Activated CD4-positive, alpha-beta T cell treated with anti-CD3 and anti-CD28 coated beads, Interleukin-2, Interleukin-4, amounts not matched to agents 100 ng/mL and 50 ng/mL, durations not matched to agents 16 hours and 8 hours (primary cell): ENCODE measurements at regions not wholly inside any gene's neighbourhood (a gene's known extent, or its start where the extent isn't known, plus 50 kb on each side); places are given as distances from the start of the nearest gene placed in this dataset.

Experiments used
- DNase-seq: peaks from one replicate; pipeline ENCODE4 v3.0.0-alpha.2; 2020; ENCODE audit warnings: low spot score

GRCh38 chr18:45169610-45170009, 445.7 kb upstream of the SLC14A2 start:
- DNase-seq = no peak

- no peak for DNase-seq
Observed at GRCh38 chr18:45171679-45172191, 443.5 kb upstream of the SLC14A2 start.

GRCh38 chr18:45173327-45173726, 441.9 kb upstream of the SLC14A2 start:
- DNase-seq = no peak

- peak; percentile 36 for DNase-seq
Observed at GRCh38 chr18:45173799-45174519, 441.3 kb upstream of the SLC14A2 start.

GRCh38 chr18:45174629-45175136, 440.6 kb upstream of the SLC14A2 start:
- DNase-seq = no peak

GRCh38 chr18:45175511-45175910, 439.8 kb upstream of the SLC14A2 start:
- DNase-seq = no peak

- DNase-seq = no peak
Observed at GRCh38 chr18:45186832-45187231, 428.4 kb upstream of the SLC14A2 start.

GRCh38 chr18:45191795-45192194, 423.5 kb upstream of the SLC14A2 start:
- DNase-seq = no peak

- DNase-seq = peak; percentile 85
Observed at GRCh38 chr18:45197526-45197970, 417.7 kb upstream of the SLC14A2 start.

- no peak for DNase-seq
Observed at GRCh38 chr18:45198526-45198925, 416.8 kb upstream of the SLC14A2 start.

GRCh38 chr18:45201029-45201428, 414.2 kb upstream of the SLC14A2 start:
- no peak for DNase-seq

GRCh38 chr18:45201489-45201888, 413.8 kb upstream of the SLC14A2 start:
- no peak for DNase-seq

- DNase-seq = no peak
Observed at GRCh38 chr18:45202061-45202460, 413.2 kb upstream of the SLC14A2 start.

GRCh38 chr18:45203677-45204076, 411.6 kb upstream of the SLC14A2 start:
- no peak for DNase-seq

GRCh38 chr18:45207328-45207727, 407.9 kb upstream of the SLC14A2 start:
- no peak for DNase-seq

GRCh38 chr18:45208164-45208563, 407.1 kb upstream of the SLC14A2 start:
- no peak for DNase-seq

- peak; percentile 82 for DNase-seq
Observed at GRCh38 chr18:45212181-45213039, 402.9 kb upstream of the SLC14A2 start.

GRCh38 chr18:45213040-45213333, 402.3 kb upstream of the SLC14A2 start:
- no peak for DNase-seq

GRCh38 chr18:45218436-45218835, 396.8 kb upstream of the SLC14A2 start:
- no peak for DNase-seq

GRCh38 chr18:45221363-45221762, 393.9 kb upstream of the SLC14A2 start:
- no peak for DNase-seq

GRCh38 chr18:45222180-45222579, 393.1 kb upstream of the SLC14A2 start:
- no peak for DNase-seq

GRCh38 chr18:45227001-45227742, 388.1 kb upstream of the SLC14A2 start:
- DNase-seq = no peak
